Breast epithelium (tissue), 4 donors: ENCODE measurements at regions not wholly inside any gene's neighbourhood (a gene's known extent, or its start where the extent isn't known, plus 50 kb on each side); places are given as distances from the start of the nearest gene placed in this dataset.

ENCODE experiments used
- DNase-seq, 2 donors: peaks; one replicate each; pipeline ENCODE4 v3.0.0-alpha.2; 2019; ENCODE audit warnings: low spot score in 2 of 2
- H3K27ac ChIP-seq, 2 donors: fragments of 200-600 bp; sonication (generic) in 1 of 2; one replicate each; pipeline ENCODE4 v1.5.1; 2016 to 2019; ENCODE audit warnings: mild to moderate bottlenecking in 1 of 2
- H3K27me3 ChIP-seq, 2 donors: fragments of 200-600 bp; sonication (generic) in 1 of 2; one replicate each; pipeline versions ENCODE4 v1.5.1 to v1.6.0; 2017 to 2019; ENCODE audit warnings: control low read depth in 1 of 2, mild to moderate bottlenecking in 1 of 2
- H3K36me3 ChIP-seq: fragments of 200-600 bp; one replicate; pipeline ENCODE4 v1.5.1; 2019
- H3K4me1 ChIP-seq, 2 donors: fragments of 200-600 bp; sonication (generic); one replicate each; pipeline ENCODE4 v1.5.1; 2016 to 2019; ENCODE audit warnings: control low read depth in 1 of 2
- H3K4me3 ChIP-seq, 3 donors: fragments of 200-600 bp; sonication (generic); 1 replicate in 2 of 3; 2 replicates in 1 of 3; pipeline ENCODE4 v1.5.1; 2016 to 2019; ENCODE audit warnings: mild to moderate bottlenecking in 3 of 3, moderate library complexity in 2 of 3
- H3K9me3 ChIP-seq, 2 donors: fragments of 200-600 bp; sonication (generic) in 1 of 2; one replicate each; pipeline ENCODE4 v1.5.1; 2016 to 2019; ENCODE audit warnings: control low read depth in 1 of 2
- POLR2A ChIP-seq: fragments of 450-650 bp; IDR thresholded peaks from one replicate; pipeline ENCODE4 v1.6.1; 2016; ENCODE audit warnings: antibody characterized with exemption, mild to moderate bottlenecking, moderate library complexity
- POLR2AphosphoS5 ChIP-seq, 3 donors: sonication (generic); formaldehyde crosslinking; IDR thresholded peaks; one replicate each; pipeline ENCODE4 v1.6.1; 2017; ENCODE audit warnings: antibody characterized with exemption in 3 of 3
- intact Hi-C: fragments of 100-400 bp; cut with DNase I; formaldehyde crosslinking; loops from one replicate; pipeline ENCODE4 v1.15.1; 2023; ENCODE audit warnings: low total_unique reads
- TF ChIP-seq, protein P1 (sequence below), 3 donors: fragments of 450-650 bp; IDR thresholded peaks; one replicate each; pipeline ENCODE4 v1.5.1; 2016 to 2017; ENCODE audit warnings: antibody characterized with exemption in 3 of 3, mild to moderate bottlenecking in 3 of 3, moderate library complexity in 3 of 3

- H3K36me3 ChIP-seq: no peaks in the 10 kb centered on the region
- H3K27me3 ChIP-seq: peaks cover 0 to 10% of the 10 kb centered on the region in 2 donors
- TF ChIP-seq POLR2AphosphoS5 (IDR thresholded peaks at IDR 0.05): no peak
- TF ChIP-seq, protein P1, sequence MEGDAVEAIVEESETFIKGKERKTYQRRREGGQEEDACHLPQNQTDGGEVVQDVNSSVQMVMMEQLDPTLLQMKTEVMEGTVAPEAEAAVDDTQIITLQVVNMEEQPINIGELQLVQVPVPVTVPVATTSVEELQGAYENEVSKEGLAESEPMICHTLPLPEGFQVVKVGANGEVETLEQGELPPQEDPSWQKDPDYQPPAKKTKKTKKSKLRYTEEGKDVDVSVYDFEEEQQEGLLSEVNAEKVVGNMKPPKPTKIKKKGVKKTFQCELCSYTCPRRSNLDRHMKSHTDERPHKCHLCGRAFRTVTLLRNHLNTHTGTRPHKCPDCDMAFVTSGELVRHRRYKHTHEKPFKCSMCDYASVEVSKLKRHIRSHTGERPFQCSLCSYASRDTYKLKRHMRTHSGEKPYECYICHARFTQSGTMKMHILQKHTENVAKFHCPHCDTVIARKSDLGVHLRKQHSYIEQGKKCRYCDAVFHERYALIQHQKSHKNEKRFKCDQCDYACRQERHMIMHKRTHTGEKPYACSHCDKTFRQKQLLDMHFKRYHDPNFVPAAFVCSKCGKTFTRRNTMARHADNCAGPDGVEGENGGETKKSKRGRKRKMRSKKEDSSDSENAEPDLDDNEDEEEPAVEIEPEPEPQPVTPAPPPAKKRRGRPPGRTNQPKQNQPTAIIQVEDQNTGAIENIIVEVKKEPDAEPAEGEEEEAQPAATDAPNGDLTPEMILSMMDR (IDR thresholded peaks at IDR 0.05): no peak
- no peak for TF ChIP-seq POLR2A
- no peaks in the 10 kb centered on the region for H3K4me1 ChIP-seq
- H3K9me3 ChIP-seq: no peaks in the 10 kb centered on the region
- H3K27ac ChIP-seq: no peak overlapping the region
- intact Hi-C loops: no loop called here
- DNase-seq: no peak
- H3K4me3 ChIP-seq: no peak overlapping the region
These were observed 109.5 kb upstream of the TOP3B start for GRCh38 chr22:22092101-22092500.

DNA sequence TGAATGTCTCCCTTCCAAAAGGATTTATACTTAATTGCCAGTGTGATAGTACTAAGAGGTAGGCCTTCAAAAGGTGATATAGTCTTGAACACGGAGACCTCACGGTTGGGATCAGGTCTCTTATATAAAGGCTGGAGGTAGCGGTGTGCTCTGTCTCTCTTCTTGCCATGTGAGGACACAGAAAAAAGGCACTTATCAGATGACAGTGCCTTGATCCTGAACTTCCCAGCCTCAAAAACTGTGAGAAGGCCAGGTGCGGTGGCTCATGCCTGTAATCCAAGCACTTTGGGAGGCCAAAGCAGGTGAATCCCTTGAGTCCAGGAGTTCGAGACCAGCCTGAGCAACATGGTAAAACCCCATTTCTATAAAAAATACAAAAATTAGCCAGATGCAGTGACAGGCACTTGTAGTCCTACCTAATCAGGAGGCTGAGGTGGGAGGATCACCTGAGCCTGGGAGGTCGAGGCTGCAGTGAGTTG is 108.9 kb upstream of the TOP3B start:
- no peaks in the 10 kb centered on the region for H3K9me3 ChIP-seq

GRCh38 chr22:22090650-22091399 is 108.2 kb upstream of the TOP3B start:
- no peak overlapping the region for H3K27ac ChIP-seq
- H3K27me3 ChIP-seq: peaks cover 0 to 10% of the 10 kb centered on the region in 2 donors
- no peaks in the 10 kb centered on the region for H3K36me3 ChIP-seq
- no peak for DNase-seq
- no peaks in the 10 kb centered on the region for H3K9me3 ChIP-seq
- TF ChIP-seq, protein P1 (IDR thresholded peaks at IDR 0.05): no peak
- no peak for TF ChIP-seq POLR2AphosphoS5 (IDR thresholded peaks at IDR 0.05)
- no peak for TF ChIP-seq POLR2A
- H3K4me3 ChIP-seq: no peak overlapping the region
- H3K4me1 ChIP-seq: no peaks in the 10 kb centered on the region
- intact Hi-C loops: no loop called here

More for the DNA sequence above, 108.9 kb upstream of the TOP3B start:
- H3K4me1 ChIP-seq: no peaks in the 10 kb centered on the region
- no peak for DNase-seq
- intact Hi-C loops: no loop called here
- peaks cover 0 to 10% of the 10 kb centered on the region in 2 donors for H3K27me3 ChIP-seq
- no peak overlapping the region for H3K4me3 ChIP-seq
- TF ChIP-seq, protein P1 (IDR thresholded peaks at IDR 0.05): no peak
- TF ChIP-seq POLR2A: no peak
- no peak for TF ChIP-seq POLR2AphosphoS5 (IDR thresholded peaks at IDR 0.05)
- no peaks in the 10 kb centered on the region for H3K36me3 ChIP-seq
- H3K27ac ChIP-seq: no peak overlapping the region

- intact Hi-C loops: no loop called here
- H3K27ac ChIP-seq: no peak overlapping the region
- no peak for DNase-seq
- peaks cover 0 to 10% of the 10 kb centered on the region in 2 donors for H3K27me3 ChIP-seq
- no peak overlapping the region for H3K4me3 ChIP-seq
- H3K9me3 ChIP-seq: no peaks in the 10 kb centered on the region
- H3K36me3 ChIP-seq: no peaks in the 10 kb centered on the region
- H3K4me1 ChIP-seq: no peaks in the 10 kb centered on the region
- TF ChIP-seq POLR2AphosphoS5 (IDR thresholded peaks at IDR 0.05) (no peak), POLR2A (no peak)
- TF ChIP-seq, protein P1 (IDR thresholded peaks at IDR 0.05): no peak
These were observed 107.1 kb upstream of the TOP3B start for GRCh38 chr22:22089459-22090308.
